PC-9 (cell line): ENCODE measurements at regions not wholly inside any gene's neighbourhood (a gene's known extent, or its start where the extent isn't known, plus 50 kb on each side); places are given as distances from the start of the nearest gene placed in this dataset.

Source experiments
- CTCF ChIP-seq: fragments of 200-600 bp; sonication (generic); conservative IDR thresholded peaks from 2 replicates; pipeline ENCODE4 v1.6.1; 2017; ENCODE audit warnings: mixed run types, antibody characterized with exemption, mild to moderate bottlenecking, moderate library complexity
- EZH2 ChIP-seq: fragments of 200-600 bp; sonication (generic); IDR thresholded peaks from 2 replicates; pipeline ENCODE4 v1.8.0; 2017; ENCODE audit warnings: antibody characterized with exemption, low read depth

GRCh38 chr21:24153137-24153536, 1454.1 kb downstream of the MRPL39 start:
- no peak for TF ChIP-seq CTCF
- no peak for TF ChIP-seq EZH2
